SK-N-SH (cell line): ENCODE measurements at regions not wholly inside any gene's neighbourhood (a gene's known extent, or its start where the extent isn't known, plus 50 kb on each side); places are given as distances from the start of the nearest gene placed in this dataset.

Experiments
- CTCF ChIA-PET: fragments of 300-600, 350-600 bp; formaldehyde crosslinking; extraction: SDS; loops from one replicate; lab custom pipeline; 2021; lab: Yijun Ruan, JAX
- POLR2A ChIA-PET: fragments of 350-600 bp; sonication (Branson Sonifier 250); formaldehyde crosslinking; extraction: SDS; loops from one replicate; lab custom pipeline; 2020; ENCODE audit warnings: antibody characterized with exemption, inconsistent platforms; lab: Yijun Ruan, JAX
- DNase-seq: peaks from one replicate; pipeline ENCODE4 v3.0.0; 2012
- H2AFZ ChIP-seq: fragments of 200-600 bp; sonication (generic); 2 replicates; pipeline ENCODE4 v1.8.1; 2016; ENCODE audit warnings: antibody characterized with exemption, mild to moderate bottlenecking, low read depth
- H3F3A ChIP-seq: fragments of 200-600 bp; sonication (generic); replicated peaks from 2 replicates; pipeline ENCODE3; 2016; ENCODE audit warnings: antibody characterized with exemption, mild to moderate bottlenecking; ENCODE audit not compliant: insufficient read depth
- H3K27ac ChIP-seq, 2 experiments: fragments of 200-500 bp in 1 of 2; fragments of 200-600 bp in 1 of 2; sonication (Bioruptor generic) in 1 of 2; sonication (generic), shearing (Covaris generic) in 1 of 2; 2 replicates each; pipeline versions ENCODE4 v1.5.1 to v1.6.1; 2014 to 2016; ENCODE audit warnings: low read depth in 2 of 2, inconsistent platforms in 1 of 2, low read length in 1 of 2, mild to moderate bottlenecking in 1 of 2, mixed read lengths in 1 of 2
- H3K27me3 ChIP-seq: fragments of 200-600 bp; sonication (generic), shearing (Covaris generic); 2 replicates; pipeline ENCODE4 v1.6.1; 2016; ENCODE audit warnings: mixed run types; ENCODE audit not compliant: insufficient read depth
- H3K36me3 ChIP-seq, 2 experiments: fragments of 200-500 bp in 1 of 2; fragments of 200-600 bp in 1 of 2; sonication (Bioruptor generic) in 1 of 2; sonication (generic) in 1 of 2; replicated peaks in 1 of 2; 2 replicates each; pipeline versions ENCODE3 to v1.5.1; 2014 to 2016; ENCODE audit warnings: low read length in 1 of 2, mild to moderate bottlenecking in 1 of 2; ENCODE audit not compliant: insufficient read depth in 2 of 2, control insufficient read depth in 1 of 2
- H3K4me1 ChIP-seq, 2 experiments: fragments of 200-500 bp in 1 of 2; fragments of 200-600 bp in 1 of 2; sonication (Bioruptor generic) in 1 of 2; sonication (generic), shearing (Covaris generic) in 1 of 2; 2 replicates each; pipeline versions ENCODE4 v1.5.1 to v1.6.1; 2014 to 2016; ENCODE audit warnings: low read depth in 1 of 2, low read length in 1 of 2, mixed run types in 1 of 2; ENCODE audit not compliant: insufficient read depth in 2 of 2, control insufficient read depth in 1 of 2
- H3K4me2 ChIP-seq: fragments of 200-600 bp; sonication (generic), shearing (Covaris generic); 2 replicates; pipeline ENCODE4 v1.6.1; 2017; ENCODE audit warnings: mixed run types
- H3K4me3 ChIP-seq, 2 experiments: fragments of 200-500 bp in 1 of 2; fragments of 200-600 bp in 1 of 2; sonication (Bioruptor generic) in 1 of 2; sonication (generic), shearing (Covaris generic) in 1 of 2; 2 replicates each; pipeline versions ENCODE4 v1.5.1 to v1.8.1; 2014 to 2016; ENCODE audit warnings: low read depth in 2 of 2, inconsistent platforms in 1 of 2, low read length in 1 of 2, mild to moderate bottlenecking in 1 of 2, mixed read lengths in 1 of 2, moderate library complexity in 1 of 2
- H3K79me2 ChIP-seq: fragments of 200-600 bp; sonication (generic); 2 replicates; pipeline ENCODE4 v1.8.1; 2017; ENCODE audit warnings: mild to moderate bottlenecking; ENCODE audit not compliant: insufficient read depth
- H3K9ac ChIP-seq: fragments of 200-600 bp; sonication (generic); 2 replicates; pipeline ENCODE4 v1.6.1; 2017; ENCODE audit warnings: mixed run types
- H3K9me2 ChIP-seq: fragments of 200-600 bp; sonication (generic); 2 replicates; pipeline ENCODE4 v1.6.1; 2017; ENCODE audit warnings: mixed run types
- H3K9me3 ChIP-seq: fragments of 200-600 bp; sonication (generic); 2 replicates; pipeline ENCODE4 v1.6.1; 2017; ENCODE audit warnings: mixed run types, mild to moderate bottlenecking, moderate library complexity
- H4K20me1 ChIP-seq: fragments of 200-600 bp; sonication (generic); 2 replicates; pipeline ENCODE4 v1.6.1; 2017; ENCODE audit warnings: mild to moderate bottlenecking, mixed run types; ENCODE audit not compliant: insufficient read depth
- EP300 ChIP-seq, 2 experiments: IDR thresholded peaks; 2 replicates each; pipeline versions ENCODE4 v1.4.0 to v1.6.1; 2012; ENCODE audit warnings: borderline replicate concordance in 1 of 2, low read depth in 1 of 2, low read length in 1 of 2
- EZH2phosphoT487 ChIP-seq: fragments of 200-600 bp; sonication (generic); IDR thresholded peaks from 2 replicates; pipeline ENCODE4 v1.6.1; 2017; ENCODE audit warnings: low read depth, mixed run types, mild to moderate bottlenecking, antibody characterized with exemption, moderate library complexity, borderline replicate concordance
- FOSL2 ChIP-seq: IDR thresholded peaks from 2 replicates; pipeline ENCODE4 v1.4.0; 2012; ENCODE audit warnings: low read depth, mild to moderate bottlenecking, moderate library complexity, borderline replicate concordance
- FOXJ3 ChIP-seq: sonication (generic); formaldehyde crosslinking; IDR thresholded peaks from 2 replicates; pipeline ENCODE4 v1.5.1; 2020; ENCODE audit warnings: mild to moderate bottlenecking, missing genetic modification reagents
- FOXM1 ChIP-seq: IDR thresholded peaks from 2 replicates; pipeline ENCODE4 v1.4.0; 2012; ENCODE audit warnings: low read depth, mild to moderate bottlenecking
- GATA2 ChIP-seq: sonication (generic); formaldehyde crosslinking; IDR thresholded peaks from 2 replicates; pipeline ENCODE4 v1.5.0; 2020; ENCODE audit warnings: mild to moderate bottlenecking, missing genetic modification reagents
- IRF3 ChIP-seq: fragments of 150-350 bp; IDR thresholded peaks from 2 replicates; pipeline ENCODE4 v1.6.1; 2016; ENCODE audit warnings: mild to moderate bottlenecking, low read depth, low read length
- MAX ChIP-seq: IDR thresholded peaks from 2 replicates; pipeline ENCODE4 v1.4.0; 2012; ENCODE audit warnings: low read depth
- MEF2A ChIP-seq: IDR thresholded peaks from 2 replicates; pipeline ENCODE4 v1.4.0; 2012; ENCODE audit warnings: low read depth, borderline replicate concordance
- MXI1 ChIP-seq: IDR thresholded peaks from 2 replicates; pipeline ENCODE4 v1.6.1; 2012; ENCODE audit warnings: mild to moderate bottlenecking, low read depth, low read length, improper control_type of control experiment
- RAD21 ChIP-seq: IDR thresholded peaks from 2 replicates; pipeline ENCODE4 v1.6.1; 2012; ENCODE audit warnings: mild to moderate bottlenecking, low read length
- RFX5 ChIP-seq: IDR thresholded peaks from 2 replicates; pipeline ENCODE4 v1.6.1; 2012; ENCODE audit warnings: mild to moderate bottlenecking, improper control_type of control experiment, low read length
- SMC3 ChIP-seq: IDR thresholded peaks from 2 replicates; pipeline ENCODE4 v1.6.1; 2012; ENCODE audit warnings: low read depth, low read length, improper control_type of control experiment
- TAF1 ChIP-seq: IDR thresholded peaks from 2 replicates; pipeline ENCODE4 v1.6.1; 2012; ENCODE audit warnings: low read depth, mild to moderate bottlenecking, low read length, moderate library complexity, borderline replicate concordance
- TCF12 ChIP-seq: IDR thresholded peaks from 2 replicates; pipeline ENCODE4 v1.4.0; 2012
- TEAD4 ChIP-seq: IDR thresholded peaks from 2 replicates; pipeline ENCODE4 v1.4.0; 2012; ENCODE audit warnings: mild to moderate bottlenecking, borderline replicate concordance; ENCODE audit not compliant: insufficient read depth
- ZBTB33 ChIP-seq: IDR thresholded peaks from 2 replicates; pipeline ENCODE4 v1.4.0; 2012; ENCODE audit warnings: low read depth, borderline replicate concordance
- WGBS: methylation state at CpG from one replicate; pipeline ENCODE4 v1.1.6; 2017; ENCODE audit warnings: low lambda C conversion rate; 5-methylcytosine and 5-hydroxymethylcytosine counted together

GRCh38 chr7:25759748-25760147 is 392.2 kb upstream of the NFE2L3 start:
- no peak overlapping the region for H3K27ac ChIP-seq
- no peaks in the 10 kb centered on the region for H3K79me2 ChIP-seq
- no peak overlapping the region for H3K4me3 ChIP-seq
- no peaks in the 10 kb centered on the region; a peak in 1 of 4 replicates for H3K4me1 ChIP-seq
- no peak overlapping the region for H2AFZ ChIP-seq
- POLR2A ChIA-PET: no interaction called here
- TF ChIP-seq TAF1 (no peak), FOXJ3 (CRISPR knock-in tag) (no peak), RAD21 (no peak), TCF12 (no peak), FOXM1 (no peak), MAX (no peak), ZBTB33 (no peak), RFX5 (no peak), GATA2 (CRISPR knock-in tag) (no peak), EZH2phosphoT487 (no peak), FOSL2 (no peak)
- TF ChIP-seq, all 33 proteins: peak for 0
- Histone ChIP-seq H3K36me3 (no peaks in the 10 kb centered on the region), H3K27me3 (no peaks in the 10 kb centered on the region), H3K9me2 (no peaks in the 10 kb centered on the region), H3K4me2 (no peak overlapping the region), H3F3A (no peaks in the 10 kb centered on the region), H3K9ac (no peak overlapping the region), H3K9me3 (no peaks in the 10 kb centered on the region), H4K20me1 (no peaks in the 10 kb centered on the region)
- DNase-seq: no peak
- CTCF ChIA-PET: interaction anchor here (1.0 kb wide), 1 partner anchor 39 kb away, joined by 3 read pairs; no protein-coding TSS in a partner anchor
- 59% methylated on average over 3 of the region's 3 CpGs for WGBS

- Histone ChIP-seq H3K36me3 (no peaks in the 10 kb centered on the region), H3K27ac (no peak overlapping the region), H4K20me1 (no peaks in the 10 kb centered on the region), H3K27me3 (no peaks in the 10 kb centered on the region), H3K79me2 (no peaks in the 10 kb centered on the region), H2AFZ (no peak overlapping the region), H3F3A (no peaks in the 10 kb centered on the region), H3K4me1 (no peaks in the 10 kb centered on the region), H3K4me2 (no peak overlapping the region), H3K4me3 (no peak overlapping the region), H3K9me3 (no peaks in the 10 kb centered on the region), H3K9ac (no peak overlapping the region), H3K9me2 (no peaks in the 10 kb centered on the region)
- ChIA-PET CTCF (interaction anchor here (1.0 to 1.5 kb wide), 3 partner anchors 8 to 89 kb away, joined by 3 read pairs; no protein-coding TSS in a partner anchor), POLR2A (no interaction called here)
- 49% methylated on average over 12 of the region's 12 CpGs for WGBS
- TF ChIP-seq FOSL2 (no peak), IRF3 (no peak), FOXJ3 (CRISPR knock-in tag) (no peak), MEF2A (no peak), TEAD4 (no peak), MXI1 (no peak), SMC3 (no peak), EP300 (IDR thresholded peaks at IDR 0.05; ENCODE audit: borderline replicate concordance in 1 of 2, low read depth in 1 of 2, low read length in 1 of 2) (no peak)
- DNase-seq: no peak
Measured at GRCh38 chr7:25762511-25763462, 389.2 kb upstream of the NFE2L3 start.
